Glomerular endothelial cell (primary cell): ENCODE measurements at regions not wholly inside any gene's neighbourhood (a gene's known extent, or its start where the extent isn't known, plus 50 kb on each side); places are given as distances from the start of the nearest gene placed in this dataset.
"Not testable (repeated sequence)": the region's sequence is repeated elsewhere in the genome, so short reads cannot be mapped to it uniquely, and the experiment has no call there.

Experiments used
- DNase-seq: peaks from one replicate; pipeline ENCODE4 v3.0.0-alpha.2; 2011; ENCODE audit warnings: low read depth, low spot score; ENCODE audit errors: extremely low read depth

DNA sequence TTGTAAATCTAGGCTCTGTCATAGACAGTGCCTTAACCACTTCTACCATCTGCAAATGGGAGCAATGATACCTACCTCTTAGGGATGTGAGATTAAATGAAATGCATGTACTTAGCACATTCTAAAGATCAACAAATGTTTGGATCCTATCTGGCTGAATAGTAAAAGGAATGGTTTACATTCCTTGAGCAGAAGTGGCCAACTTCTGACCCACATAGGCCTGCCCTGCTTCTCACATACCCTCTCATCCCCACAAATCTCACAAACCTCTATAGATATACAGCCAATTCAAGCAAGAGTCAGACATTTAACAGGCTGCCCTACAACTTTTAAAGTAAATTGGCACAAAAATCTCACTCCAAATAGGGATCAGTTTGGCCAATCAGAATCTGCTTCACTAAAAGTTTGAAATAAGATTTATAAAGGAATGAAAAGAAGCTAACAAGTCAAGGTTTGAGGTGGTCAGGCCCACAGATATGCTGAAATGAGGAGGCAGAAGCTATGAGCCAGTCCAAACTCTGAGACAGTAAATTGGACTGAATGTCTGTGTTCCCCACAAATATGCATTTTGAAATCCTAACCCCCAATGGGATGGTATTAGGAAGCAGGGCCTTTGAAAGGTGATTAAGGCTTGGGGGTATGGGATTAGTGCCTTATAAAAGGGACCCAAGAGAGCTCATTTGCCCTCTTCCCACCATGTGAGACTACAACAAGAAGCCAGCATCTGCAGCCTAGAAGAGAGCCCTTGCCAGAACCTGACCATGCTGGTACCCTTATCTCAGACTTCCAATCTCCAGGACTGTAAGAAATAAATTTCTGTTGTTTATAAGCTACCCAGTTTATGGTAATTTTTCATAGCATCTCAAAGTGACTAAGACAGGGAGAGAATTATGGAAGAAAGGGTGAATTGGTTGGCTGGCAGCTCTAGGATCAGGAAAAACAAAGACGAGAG is 227.8 kb upstream of the RBMS1 start:
- DNase-seq, result no peak

DNA sequence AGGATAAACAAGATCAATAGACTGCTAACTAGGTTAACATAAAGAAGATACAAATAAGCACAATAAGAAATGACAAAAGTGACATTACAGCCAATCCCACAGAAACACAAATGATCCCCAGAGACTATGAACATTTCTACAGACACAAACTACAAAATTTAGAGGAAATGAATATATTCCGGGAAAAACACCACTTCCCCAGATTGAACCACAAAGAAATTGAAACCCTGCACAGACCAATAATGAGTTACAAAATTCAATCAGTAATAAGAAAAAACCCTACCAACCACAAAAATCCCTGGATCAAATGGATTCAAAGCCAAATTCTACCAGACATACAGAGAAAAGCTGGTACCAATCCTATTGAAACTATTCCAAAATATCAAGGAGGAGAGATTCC is 232.4 kb upstream of the RBMS1 start:
- no peak for DNase-seq

DNA sequence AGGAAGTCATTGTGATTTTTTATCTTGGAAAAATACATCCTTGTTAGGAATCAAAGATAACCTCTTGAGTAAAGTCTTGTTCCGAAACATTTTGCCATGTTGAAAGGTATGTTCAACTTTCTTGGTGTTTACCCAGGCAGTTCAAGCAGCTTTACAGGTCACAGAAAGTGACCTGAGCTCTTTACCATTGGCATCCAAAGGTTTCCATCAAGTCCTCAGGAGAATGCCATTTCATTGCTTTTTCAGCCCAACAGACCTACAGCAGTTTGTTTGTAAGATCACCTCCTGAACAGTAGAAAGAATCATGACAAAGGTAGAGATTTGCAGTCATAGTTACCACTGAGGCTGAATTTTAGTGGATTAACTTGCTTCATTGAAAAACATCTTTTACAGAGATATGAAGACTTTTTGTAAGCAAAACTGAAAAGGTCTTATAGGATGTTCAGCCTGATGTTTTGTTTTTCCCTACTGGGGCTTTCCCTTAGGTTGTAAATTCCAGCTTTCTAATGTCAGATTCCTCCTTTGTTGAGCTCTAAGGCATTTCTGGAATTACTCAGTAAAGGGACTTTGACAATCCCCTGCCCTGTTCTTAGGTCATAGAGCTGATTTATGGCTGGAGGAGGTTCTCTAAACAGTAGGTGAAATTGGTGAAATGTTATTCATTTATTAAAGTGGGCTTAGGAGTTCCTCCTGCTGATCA is 236.8 kb upstream of the RBMS1 start:
- no peak for DNase-seq

DNA sequence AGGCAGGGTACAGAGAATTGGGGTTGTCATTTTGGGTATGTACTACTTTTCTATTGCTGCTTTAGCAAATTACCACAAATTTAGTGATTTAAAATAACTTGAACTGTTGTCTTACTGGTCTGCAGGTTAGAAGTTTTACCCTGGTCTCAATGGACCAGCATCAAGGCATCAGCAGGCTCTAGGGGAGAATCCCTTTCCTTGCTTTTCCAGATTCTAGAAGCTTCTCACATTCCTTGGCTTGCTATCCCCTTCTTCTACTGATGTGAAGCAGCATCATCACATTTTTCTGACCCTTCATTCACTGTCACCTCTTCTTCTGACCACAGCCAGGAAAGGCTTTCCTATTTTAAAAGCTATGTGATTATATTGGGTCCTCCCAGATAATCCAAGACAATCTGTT is 237.8 kb upstream of the RBMS1 start:
- no peak for DNase-seq

DNA sequence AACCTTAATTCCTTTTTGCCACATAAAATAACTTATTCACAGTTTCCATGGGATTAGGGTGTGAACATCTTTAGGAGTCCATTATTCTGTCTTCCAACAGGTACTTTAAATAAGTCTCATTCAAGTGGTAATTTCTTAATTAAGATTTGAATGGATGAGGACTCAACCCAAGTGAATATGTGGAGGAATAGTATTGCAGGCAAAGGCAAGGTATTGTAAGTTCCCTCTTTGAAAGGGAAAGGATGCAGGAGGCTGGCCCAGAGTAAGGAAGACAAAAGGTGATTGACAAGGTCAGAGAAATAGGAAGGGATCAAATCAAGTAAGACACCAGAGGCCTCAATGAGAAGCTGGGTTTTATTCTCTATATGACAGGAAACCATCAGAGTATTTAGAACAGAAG is 238.2 kb upstream of the RBMS1 start:
- DNase-seq, result no peak

DNA sequence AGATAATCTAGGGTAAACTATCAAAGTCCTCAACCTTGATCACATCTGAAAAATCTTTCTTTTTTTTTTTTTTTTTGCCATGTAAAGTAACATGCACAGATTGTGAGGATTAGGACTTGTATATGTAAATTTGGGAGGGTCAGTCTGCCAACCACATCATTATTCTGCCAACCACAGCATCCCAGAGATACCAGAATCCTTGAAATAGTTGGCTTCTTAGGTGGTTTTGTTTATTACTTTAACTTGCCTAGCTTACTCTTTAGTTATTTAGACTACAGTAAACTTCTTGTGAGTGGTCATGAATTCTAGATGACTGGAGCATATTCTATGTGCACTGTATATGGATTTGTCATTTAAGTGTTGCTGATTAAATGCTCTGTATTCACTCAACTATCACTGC is 242.1 kb upstream of the RBMS1 start:
- no peak for DNase-seq

DNA sequence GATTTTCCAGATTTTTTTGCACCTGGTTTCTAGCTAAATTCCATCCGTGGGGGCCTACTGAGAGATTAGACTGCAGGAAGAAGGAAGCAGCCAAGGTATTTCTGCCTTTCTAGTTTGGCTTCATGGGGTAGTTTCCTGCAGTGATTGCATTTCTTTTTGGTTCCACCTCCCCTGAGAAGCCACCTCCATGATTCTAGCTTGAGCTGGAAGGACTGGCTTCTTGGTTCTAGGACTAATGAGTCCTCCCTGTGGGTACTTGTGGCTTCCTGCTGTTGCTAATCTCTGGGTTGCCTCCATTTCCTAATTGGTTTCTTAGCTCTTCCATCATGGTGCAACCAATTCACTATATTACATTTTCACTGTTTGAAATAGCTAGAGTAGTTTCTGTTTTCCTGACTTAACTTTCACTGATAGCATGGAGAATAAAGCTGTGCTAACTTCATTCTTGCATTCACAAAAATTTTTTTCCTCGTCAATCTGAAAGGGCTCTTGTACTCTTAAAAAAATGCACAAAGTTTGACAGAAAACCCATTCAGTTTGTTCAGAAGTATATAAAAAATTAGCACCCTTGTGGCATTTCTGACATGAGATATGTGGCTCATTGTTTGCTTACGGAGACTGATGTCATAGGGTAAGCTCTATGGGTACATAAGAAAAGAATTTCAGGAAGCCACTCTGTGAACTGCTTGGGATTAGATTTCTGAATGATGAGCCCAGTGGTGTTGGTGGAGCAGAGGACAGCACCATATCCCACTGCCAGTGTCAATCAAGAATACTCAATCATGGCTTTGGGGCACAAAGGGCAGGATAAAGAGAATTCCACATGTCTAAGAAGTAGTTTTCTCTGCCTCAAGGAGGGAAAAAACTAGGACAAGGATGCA is 242.8 kb upstream of the RBMS1 start:
- DNase-seq, result no peak

DNA sequence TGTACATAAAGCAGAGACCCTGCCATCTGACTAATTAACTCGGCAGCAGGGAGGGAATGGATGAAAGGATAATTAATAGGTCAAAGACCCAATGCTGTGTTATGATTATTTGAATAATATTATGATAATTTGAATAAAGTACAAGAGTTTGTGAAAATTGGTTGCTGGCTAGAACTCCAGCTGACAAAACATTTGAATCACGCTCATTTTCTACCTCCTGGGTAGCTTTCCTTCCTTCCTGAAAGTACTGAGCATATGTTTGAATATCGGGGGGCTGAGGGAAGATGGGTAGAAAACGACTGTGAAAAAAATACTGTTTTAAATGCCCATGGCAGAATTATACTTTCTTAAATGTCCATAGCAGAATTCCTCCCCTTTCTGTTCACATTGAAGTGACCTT is 243.6 kb upstream of the RBMS1 start:
- DNase-seq, result no peak

DNA sequence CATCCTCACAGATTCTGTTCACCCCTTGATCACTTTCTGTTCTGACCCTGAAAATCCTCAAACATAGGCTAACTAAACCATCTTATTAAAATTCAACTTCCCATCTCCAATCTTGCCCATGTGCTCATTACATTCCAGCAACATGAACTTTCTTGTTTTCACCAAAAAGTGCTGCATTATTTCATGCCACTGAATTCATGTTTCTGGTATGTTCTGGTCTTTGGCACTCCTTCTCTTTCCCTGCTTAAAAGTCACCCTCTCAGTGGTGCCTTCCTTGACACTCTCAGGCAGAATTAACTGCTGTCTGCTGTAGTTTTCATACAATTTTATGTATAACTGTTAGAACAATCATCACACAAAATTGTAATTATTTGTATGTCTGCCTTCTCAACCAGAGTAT is 247.7 kb upstream of the RBMS1 start:
- no peak for DNase-seq

DNA sequence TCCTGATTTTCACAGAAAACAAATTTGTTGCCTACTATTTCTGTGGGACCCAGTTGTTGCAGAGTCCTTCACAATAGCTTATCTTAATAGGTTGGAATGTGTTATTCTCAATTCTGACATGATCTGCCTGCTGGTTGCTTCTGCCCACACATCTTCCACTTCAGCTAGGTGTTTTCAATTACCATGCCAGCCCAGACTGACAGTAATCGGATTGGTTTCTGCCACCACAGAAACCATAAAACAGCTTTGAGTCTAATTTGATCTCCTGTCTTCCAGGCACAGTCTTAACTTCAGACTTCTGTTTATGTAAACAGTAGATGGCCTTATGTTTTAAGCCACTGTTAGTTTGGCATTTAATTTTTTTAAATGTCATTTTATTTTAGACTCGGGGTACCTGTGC is 248.2 kb upstream of the RBMS1 start:
- no peak for DNase-seq

DNA sequence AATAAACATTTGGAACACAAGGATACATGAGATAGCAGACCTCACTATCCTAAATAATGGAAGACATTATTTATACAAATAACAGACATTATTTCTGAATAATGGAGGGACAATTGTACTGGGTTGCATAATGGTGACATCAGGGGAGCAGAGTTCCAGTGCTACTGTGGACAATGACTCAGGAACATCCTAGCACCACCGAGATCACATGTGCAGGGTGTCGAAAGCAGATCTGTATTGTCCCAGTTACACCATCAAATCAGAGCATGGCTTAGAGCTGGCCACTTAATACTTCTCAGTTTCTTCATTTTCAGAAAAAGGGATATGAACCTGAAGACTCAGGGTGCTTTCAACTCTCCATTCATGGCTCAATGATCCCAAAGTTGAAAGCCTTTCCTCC is 249.1 kb upstream of the RBMS1 start:
- no peak for DNase-seq

DNA sequence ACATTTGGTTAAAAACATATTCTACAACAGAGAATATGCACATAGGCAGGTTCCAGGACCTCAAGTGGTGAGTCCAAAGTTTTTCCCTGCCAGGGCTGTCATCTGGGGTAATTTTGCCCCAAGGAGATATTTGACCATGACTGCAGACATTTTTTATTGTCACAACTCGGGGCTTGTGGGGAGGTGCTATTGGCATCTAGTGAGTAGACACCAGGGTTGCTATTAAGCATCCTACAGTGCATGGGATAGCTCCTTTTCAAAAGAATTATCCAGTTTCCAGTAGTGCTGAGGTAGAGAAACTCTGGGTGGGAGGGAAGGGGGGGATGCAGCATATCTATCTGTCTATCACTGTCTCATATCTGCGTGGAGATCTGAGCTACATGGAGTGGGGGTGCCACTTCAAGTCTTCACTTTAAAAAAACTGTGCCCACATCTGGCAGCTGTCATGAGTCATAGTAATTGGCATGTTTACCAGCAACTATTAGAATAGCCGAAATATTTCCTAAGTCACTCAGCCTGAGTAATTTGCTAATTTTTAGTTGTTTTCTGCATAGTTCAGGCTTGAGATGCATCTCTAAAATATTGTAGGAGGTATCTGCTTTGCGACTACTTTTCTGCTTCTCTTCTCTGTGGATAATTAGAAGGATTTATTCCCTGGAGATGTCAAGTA is 254.0 kb upstream of the RBMS1 start:
- no peak for DNase-seq

DNA sequence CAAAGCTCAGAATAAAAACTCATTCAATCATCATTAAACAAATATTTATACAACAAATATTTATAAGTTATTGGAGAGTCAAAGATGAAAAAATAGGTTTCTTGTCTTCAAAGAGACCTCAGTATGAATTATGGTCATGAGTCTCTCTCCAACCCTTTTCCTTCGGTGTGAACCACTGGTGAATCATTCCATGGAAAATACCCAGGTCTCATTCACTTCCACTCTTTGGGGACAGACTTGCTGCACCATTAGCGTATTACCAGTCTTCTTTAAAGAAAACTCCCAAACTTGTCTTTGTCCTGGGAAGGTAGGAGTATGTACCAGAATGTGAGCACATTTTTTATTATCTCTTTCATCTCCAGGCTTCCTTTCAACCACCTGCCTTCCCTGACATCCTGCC is 257.4 kb upstream of the RBMS1 start:
- no peak for DNase-seq

DNA sequence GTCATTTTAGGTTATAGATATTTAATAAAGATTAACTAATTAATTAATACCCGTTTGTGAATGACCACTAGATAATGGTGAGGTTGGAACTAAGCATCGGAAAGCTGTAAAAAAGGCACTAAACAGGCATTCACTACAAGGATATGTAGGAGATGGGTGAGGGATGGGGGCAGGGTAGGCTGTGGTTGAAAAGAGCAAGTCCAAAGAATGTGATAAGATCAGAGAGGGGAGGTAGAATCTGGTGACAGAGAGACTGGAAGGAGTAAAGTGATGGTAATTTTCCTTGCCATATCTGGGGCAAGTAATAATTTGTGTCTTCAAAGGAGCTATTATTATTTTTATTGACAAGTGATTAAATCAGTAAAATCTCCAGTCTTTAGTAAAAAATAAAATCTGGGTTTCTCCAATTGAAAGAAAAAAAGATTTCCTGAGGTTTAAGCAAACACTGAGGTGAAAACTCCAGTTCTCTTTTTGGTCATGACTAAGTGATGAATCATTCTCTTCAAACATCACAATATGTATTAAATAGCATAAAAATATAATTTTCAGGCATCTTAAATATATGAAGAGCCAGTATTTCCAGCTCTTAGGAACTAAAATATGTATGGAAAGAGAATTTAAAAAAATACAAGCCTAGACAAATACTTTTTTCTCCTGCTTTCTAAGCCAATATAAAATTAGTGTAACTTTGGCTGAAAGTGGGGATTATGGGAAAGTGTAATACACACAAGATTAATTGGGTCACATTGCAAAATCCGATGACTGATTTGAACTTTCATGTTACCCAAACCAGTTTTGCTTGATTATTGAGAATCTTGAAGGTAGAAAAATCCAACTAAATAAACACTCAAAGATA is 259.1 kb upstream of the RBMS1 start:
- no peak for DNase-seq

DNA sequence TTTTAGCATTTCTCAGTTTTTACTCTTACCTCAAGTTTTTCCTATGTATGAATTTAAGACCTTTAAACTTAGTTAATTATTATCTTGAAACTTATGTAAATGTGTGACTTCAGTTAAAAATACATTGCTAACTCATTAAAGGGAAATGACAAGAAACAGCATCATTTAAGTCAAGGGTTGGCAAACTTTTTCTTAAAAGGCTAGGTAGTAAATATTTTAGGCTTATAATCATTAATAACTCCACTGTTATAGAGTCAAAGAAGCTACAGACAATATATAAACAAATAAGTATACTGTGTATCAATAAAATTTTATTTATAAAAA is 259.7 kb upstream of the RBMS1 start:
- DNase-seq, result no peak

DNA sequence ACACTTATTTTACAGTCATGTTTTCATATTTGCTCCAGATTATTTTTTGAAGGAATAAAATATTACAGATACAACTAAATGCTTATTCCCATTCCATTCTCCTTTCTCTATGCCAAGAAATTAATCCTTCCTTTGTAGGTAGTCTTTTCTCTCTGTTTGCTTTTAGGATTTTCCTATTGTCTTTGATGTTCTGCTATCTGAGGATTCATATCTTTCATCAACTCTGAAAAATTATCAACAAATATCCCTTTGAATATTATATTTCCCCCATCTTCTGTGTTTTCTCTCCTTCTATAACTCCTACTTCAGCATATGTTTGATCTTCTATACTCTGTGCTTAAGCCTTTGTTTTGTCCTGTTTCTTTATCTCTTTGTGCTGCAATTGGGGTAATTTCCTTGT is 260.4 kb upstream of the RBMS1 start:
- no peak for DNase-seq

DNA sequence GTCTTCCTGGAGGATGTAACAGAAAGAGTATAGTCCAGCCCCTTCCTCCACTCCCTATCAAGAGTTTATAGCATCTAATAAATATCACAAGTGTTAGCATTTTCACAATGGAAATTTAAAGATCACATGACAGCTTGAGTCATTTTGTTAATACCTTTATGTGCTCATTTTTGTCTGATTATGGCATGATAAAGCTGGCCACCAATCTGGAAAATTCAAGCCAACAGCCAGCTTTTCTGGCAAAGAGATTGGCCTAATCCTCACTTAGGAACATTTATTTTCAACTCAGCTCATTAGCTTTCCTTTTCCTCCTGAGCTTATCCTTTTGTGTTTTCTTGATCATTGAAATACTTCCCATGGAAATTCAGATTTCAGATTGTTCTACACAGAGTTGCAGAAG is 262.9 kb upstream of the RBMS1 start:
- no peak for DNase-seq

DNA sequence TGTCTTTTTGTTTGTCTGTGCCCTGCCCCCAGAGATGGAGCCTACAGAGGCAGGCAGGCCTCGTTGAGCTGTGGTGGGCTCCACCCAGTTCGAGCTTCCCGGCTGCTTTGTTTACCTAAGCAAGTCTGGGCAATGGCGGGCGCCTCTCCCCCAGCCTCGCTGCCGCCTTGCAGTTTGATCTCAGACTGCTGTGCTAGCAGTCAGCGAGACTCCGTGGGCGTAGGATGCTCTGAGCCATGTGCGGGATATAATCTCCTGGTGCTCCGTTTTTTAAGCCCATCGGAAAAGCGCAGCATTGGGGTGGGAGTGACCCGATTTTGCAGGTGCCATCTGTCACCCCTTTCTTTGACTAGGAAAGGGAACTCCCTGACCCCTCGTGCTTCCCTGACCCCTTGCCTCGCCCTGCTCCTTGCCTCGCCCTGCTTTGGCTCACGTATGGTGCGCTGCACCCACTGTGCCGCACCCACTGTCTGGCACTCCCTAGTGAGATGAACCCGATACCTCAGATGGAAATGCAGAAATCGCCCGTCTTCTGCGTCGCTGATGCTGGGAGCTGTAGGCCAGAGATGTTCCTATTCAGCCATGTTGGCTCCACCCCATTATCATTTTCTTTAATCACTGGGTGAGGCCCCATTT is 269.0 kb upstream of the RBMS1 start:
- not testable (repeated sequence) for DNase-seq

DNA sequence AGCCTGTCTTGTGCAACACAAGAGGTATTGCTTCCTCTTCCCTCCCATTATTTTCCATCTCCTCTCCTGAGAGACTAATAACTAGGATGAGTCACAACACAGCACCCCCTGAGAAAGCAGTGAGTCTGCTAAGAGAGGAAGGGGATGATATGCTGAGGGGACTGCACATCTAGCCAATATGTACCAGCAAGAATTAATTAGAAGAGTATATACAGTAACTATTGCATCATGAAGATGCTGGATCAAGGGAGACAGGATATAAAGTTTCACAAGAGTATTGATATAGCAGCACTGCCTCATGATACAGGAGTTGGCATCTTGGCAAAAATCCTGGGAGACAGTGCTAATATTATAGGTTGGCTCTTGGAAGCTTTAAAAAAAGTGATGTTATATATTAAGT is 289.9 kb upstream of the RBMS1 start:
- DNase-seq, result no peak

DNA sequence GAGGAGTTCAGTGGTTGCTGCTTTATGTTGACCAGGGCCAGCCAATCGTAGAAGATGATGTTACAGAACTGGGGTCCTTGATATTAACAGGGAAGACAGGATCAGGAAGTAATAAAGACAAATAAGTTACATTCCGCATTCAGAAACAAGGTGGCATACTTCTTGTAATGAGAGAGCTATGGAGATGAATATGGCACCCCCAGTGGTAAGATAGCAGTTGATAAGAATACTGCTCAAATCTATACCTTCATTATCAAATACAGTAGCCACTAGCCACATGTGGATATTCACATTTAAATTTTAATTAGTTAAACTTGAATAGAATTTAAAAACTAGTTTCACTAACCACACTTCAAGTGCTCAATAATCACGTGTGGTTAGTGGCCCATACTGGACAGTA is 290.4 kb upstream of the RBMS1 start:
- DNase-seq, result no peak
